ENCODE measurements at regions not wholly inside any gene's neighbourhood (a gene's known extent, or its start where the extent isn't known, plus 50 kb on each side); places are given as distances from the start of the nearest gene placed in this dataset.
A peak's percentile ranks its signal among the peaks of the same experiment; 100 is the strongest.

DNA sequence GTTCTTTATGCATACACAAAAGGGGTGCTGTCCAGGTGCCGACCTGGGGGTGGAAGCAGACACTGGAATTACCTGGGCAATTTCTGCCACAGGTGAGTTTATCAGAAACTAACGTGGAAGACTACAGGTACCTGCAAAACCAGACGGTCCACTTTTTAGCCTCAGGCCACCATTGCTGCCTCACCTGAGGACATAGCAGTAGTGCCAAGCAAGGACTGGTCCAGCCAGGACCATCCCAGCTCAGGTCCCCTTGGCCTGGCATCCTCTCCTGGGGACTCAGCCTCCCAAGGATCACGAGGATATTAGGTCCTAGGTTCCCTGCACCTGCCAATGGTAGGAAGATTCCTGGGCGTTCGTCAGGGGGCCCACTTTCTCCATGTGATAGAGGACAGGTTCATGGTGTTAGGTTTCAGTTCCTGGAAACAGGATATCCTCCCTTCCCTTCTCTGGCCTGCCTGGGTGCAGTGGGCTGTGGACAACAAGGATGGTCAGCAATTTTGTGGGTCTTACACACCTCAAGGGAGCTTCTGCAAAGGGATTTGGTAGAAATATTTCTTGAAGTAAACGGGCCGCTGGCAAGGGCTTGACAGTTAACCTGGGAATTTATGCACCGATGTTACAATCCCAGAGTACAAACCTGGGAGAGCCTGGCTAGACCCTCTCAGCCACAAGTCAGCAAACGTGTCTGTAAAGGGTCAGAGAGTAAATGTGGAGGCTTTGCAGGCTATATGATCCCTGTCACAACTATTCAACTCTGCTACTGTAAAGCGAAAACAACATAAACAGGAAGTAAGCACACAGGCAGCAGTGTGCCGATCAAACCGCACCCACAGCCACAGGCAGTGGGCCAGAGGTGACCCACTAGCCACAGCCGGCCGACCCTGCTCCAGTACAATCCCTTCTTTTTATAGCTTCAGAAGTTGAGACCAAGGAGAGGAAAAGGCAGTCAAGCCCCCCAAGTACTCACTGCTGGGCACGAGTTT lies 71.4 kb upstream of the RAB4A start:
- peaks cover 0 to 3% of the 10 kb centered on the region in 2 donors for H3K4me1 ChIP-seq
- no peak overlapping the region for H3K27ac ChIP-seq

DNA sequence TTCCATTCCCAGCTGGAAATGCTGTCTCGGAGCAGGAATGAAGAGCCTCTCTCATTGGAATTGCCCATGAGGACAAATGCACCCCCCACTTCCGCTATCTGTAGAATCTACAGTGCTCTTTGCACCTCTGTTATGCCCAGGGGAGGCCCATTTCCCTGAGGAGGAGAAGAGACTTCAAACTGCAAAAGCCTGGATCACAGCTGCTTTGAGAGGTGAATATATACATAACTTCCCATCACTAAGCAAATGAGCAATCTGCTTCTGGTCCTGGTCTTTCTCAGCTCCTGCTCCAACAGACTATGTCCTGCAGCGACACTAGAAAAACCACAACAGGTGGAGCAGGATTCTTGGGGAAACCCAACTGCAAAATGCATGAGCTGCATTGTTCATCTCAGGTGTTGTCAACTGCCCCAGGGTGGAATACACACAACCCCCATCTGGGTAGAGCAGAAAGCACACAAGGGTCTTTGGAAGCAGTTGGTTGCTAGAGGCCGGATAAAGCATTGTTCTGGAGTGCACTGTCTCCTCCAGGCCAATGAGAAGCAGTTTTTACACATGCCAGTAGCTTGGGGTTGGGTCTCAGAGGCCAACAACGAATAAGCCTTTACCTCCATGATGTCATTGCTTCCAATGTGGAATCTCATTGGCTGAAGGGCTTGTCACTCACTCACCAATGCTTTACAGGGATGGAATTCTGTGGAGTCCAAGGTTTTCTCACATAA lies 67.7 kb upstream of the RAB4A start:
- H3K27me3 ChIP-seq, result no peaks in the 10 kb centered on the region
- no peak overlapping the region for H3K4me3 ChIP-seq
- no peaks in the 10 kb centered on the region for H3K9me3 ChIP-seq
- H3K27ac ChIP-seq, result no peak overlapping the region
- H3K4me1 ChIP-seq, result peaks cover 0 to 21% of the 10 kb centered on the region in 2 donors
- TF ChIP-seq, protein P1, sequence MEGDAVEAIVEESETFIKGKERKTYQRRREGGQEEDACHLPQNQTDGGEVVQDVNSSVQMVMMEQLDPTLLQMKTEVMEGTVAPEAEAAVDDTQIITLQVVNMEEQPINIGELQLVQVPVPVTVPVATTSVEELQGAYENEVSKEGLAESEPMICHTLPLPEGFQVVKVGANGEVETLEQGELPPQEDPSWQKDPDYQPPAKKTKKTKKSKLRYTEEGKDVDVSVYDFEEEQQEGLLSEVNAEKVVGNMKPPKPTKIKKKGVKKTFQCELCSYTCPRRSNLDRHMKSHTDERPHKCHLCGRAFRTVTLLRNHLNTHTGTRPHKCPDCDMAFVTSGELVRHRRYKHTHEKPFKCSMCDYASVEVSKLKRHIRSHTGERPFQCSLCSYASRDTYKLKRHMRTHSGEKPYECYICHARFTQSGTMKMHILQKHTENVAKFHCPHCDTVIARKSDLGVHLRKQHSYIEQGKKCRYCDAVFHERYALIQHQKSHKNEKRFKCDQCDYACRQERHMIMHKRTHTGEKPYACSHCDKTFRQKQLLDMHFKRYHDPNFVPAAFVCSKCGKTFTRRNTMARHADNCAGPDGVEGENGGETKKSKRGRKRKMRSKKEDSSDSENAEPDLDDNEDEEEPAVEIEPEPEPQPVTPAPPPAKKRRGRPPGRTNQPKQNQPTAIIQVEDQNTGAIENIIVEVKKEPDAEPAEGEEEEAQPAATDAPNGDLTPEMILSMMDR (IDR thresholded peaks at IDR 0.05), result no peak
- DNase-seq (ENCODE audit: low spot score), result no peak
- H3K36me3 ChIP-seq, result no peaks in the 10 kb centered on the region

More for the DNA sequence above, 71.4 kb upstream of the RAB4A start:
- Histone ChIP-seq H3K9me3 (no peaks in the 10 kb centered on the region), H3K36me3 (no peaks in the 10 kb centered on the region), H3K27me3 (no peaks in the 10 kb centered on the region), H3K4me3 (no peak overlapping the region)
- TF ChIP-seq, protein P1 (IDR thresholded peaks at IDR 0.05), result no peak
- no peak for DNase-seq (ENCODE audit: low spot score)

DNA sequence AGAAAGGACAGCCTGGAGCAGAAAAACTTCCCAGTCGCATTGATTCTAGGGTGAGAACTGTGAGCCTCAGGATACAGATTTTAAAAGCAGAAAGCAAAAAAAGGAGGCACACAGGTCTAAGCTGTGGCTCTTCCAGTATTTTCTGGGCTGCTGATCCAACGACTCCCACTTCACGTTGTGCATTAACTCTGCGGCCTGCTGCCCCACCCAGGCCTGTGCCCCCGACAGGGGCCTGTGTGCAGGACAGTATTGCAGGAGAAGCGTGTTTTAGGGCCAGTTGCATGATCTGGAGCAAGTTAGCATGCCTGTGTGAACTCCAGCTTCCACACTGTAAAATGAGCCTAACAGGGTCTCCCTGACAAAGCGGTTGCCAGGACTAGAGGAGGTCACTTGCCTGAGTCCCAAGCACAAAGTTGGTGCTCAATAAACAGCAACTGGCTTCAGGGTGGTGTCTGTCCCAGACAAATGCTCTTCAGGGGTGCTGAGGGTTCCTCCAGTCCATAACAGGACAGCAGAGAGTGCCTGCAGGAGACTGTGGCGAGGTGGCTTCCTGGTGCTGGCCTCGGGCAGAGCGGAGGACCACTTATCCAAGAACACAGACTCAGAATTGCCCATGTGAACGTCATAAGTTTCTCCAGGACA lies 66.8 kb upstream of the RAB4A start:
- TF ChIP-seq, protein P1 (IDR thresholded peaks at IDR 0.05), result no peak
- Histone ChIP-seq H3K36me3 (no peaks in the 10 kb centered on the region), H3K9me3 (no peaks in the 10 kb centered on the region), H3K4me3 (no peak overlapping the region), H3K27me3 (no peaks in the 10 kb centered on the region), H3K27ac (peak overlapping the region; percentile 64 to 70), H3K4me1 (peaks cover 0 to 21% of the 10 kb centered on the region in 2 donors)
- no peak for DNase-seq (ENCODE audit: low spot score)

DNA sequence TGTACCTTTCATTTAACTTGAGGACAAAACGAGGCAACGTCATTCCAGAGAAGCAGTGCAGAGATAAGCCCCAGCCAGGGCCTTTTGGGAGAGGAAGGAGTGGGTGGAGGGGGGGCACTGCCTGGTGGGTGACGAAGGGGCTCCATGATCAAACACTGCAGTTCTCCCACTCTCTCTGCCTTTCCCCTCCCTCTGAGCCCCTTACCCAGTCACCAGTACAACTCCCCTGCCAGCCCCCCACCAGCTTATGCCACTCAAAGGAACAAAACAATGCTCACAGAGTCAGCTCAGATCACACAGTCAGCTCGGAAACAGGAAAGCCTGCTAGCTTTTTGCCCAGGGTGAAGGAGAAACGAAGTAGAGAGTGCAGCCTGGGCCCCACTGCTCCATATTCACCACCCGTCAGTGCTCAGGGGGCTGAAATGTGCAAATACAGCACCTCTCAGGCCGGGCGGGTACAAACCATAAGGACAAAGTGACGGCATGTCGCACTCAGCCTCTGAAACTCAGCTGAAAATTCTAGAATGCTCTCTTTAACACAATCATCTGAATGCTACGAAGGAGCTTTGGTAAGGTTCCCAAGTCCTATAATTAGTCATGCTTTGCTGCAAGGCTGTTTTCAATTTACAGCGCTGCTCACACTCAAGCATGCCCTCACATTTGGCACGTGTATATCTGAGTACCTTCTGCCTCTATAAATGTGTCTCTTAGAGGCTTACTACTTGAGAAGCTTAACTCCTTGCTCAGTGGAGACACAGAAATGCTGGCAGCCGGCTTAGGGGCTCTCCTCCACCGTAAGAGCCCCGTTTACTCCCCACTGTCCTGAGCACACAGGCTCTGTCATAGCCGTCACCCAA lies 65.8 kb upstream of the RAB4A start:
- no peak for DNase-seq (ENCODE audit: low spot score)
- H3K27me3 ChIP-seq, result no peaks in the 10 kb centered on the region
- TF ChIP-seq, protein P1 (IDR thresholded peaks at IDR 0.05), result no peak
- H3K4me3 ChIP-seq, result no peak overlapping the region
- peaks cover 0 to 21% of the 10 kb centered on the region in 2 donors for H3K4me1 ChIP-seq
- H3K27ac ChIP-seq, result peak overlapping the region; percentile 64 to 70
- no peaks in the 10 kb centered on the region for H3K36me3 ChIP-seq
- no peaks in the 10 kb centered on the region for H3K9me3 ChIP-seq

DNA sequence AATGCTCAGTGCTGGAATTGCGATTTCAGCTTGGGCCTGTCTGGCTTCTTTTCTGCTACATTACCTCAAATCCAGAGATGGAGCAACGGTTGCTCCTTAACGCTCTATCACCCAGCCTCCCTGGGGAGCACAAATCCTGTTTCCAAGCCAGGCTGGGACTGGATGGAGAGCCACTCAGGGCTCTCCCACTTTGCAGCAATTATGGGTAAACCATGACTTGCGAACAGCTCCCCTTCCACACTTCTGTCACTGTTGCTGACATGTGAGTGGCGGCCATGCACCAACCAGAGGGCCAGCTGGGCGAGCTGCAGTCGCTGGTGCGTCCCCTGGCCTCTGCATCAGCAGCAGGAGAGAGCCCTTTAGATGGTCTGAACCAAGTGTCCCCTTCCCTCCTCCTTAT lies 65.1 kb upstream of the RAB4A start:
- H3K36me3 ChIP-seq, result no peaks in the 10 kb centered on the region
- no peak overlapping the region for H3K4me3 ChIP-seq
- no peak for DNase-seq (ENCODE audit: low spot score)
- no peaks in the 10 kb centered on the region for H3K27me3 ChIP-seq
- H3K27ac ChIP-seq, result peak overlapping the region; percentile 64 to 70
- peaks cover 0 to 21% of the 10 kb centered on the region in 2 donors for H3K4me1 ChIP-seq
- TF ChIP-seq, protein P1 (IDR thresholded peaks at IDR 0.05), result no peak
- no peaks in the 10 kb centered on the region for H3K9me3 ChIP-seq
